Gastroesophageal sphincter (tissue), 4 donors: ENCODE measurements at regions not wholly inside any gene's neighbourhood (a gene's known extent, or its start where the extent isn't known, plus 50 kb on each side); places are given as distances from the start of the nearest gene placed in this dataset.

ENCODE experiments used
- ATAC-seq: fragments of 150-250 bp; one replicate; pipeline ENCODE4 v1.9.1; 2016; ENCODE audit warnings: mild to moderate bottlenecking, moderate library complexity
- H3K27ac ChIP-seq, 4 donors: fragments of 200-600 bp; sonication (generic) in 3 of 4; 1 replicate in 3 of 4; 2 replicates in 1 of 4; pipeline ENCODE4 v1.5.1; 2016 to 2019
- H3K27me3 ChIP-seq: fragments of 200-600 bp; sonication (generic); one replicate; pipeline ENCODE4 v1.5.1; 2019
- H3K36me3 ChIP-seq, 2 donors: fragments of 200-600 bp; sonication (generic); one replicate each; pipeline ENCODE4 v1.5.1; 2019; ENCODE audit warnings: control low read depth in 1 of 2
- H3K4me1 ChIP-seq, 3 donors: fragments of 200-600 bp; sonication (generic); 1 replicate in 2 of 3; 2 replicates in 1 of 3; pipeline ENCODE4 v1.5.1; 2016 to 2019; ENCODE audit warnings: control low read depth in 2 of 3
- H3K4me3 ChIP-seq, 2 donors: fragments of 200-600 bp; sonication (generic); one replicate each; pipeline ENCODE4 v1.5.1; 2019; ENCODE audit warnings: mild to moderate bottlenecking in 1 of 2, moderate library complexity in 1 of 2
- H3K9me3 ChIP-seq, 3 donors: fragments of 200-600 bp; sonication (generic); one replicate each; pipeline ENCODE4 v1.5.1; 2017 to 2019; ENCODE audit warnings: control low read depth in 2 of 3
- CTCF ChIP-seq, 4 experiments: fragments of 200-600 bp in 2 of 4; fragments of 450-650 bp in 2 of 4; sonication (generic) in 1 of 4; IDR thresholded peaks; one replicate each; pipeline ENCODE4 v1.5.1; 2017 to 2019; ENCODE audit warnings: antibody characterized with exemption in 4 of 4, mild to moderate bottlenecking in 2 of 4, moderate library complexity in 2 of 4
- EP300 ChIP-seq: sonication (generic); formaldehyde crosslinking; IDR thresholded peaks from one replicate; pipeline ENCODE4 v1.6.1; 2017; ENCODE audit warnings: antibody characterized with exemption, mild to moderate bottlenecking
- POLR2A ChIP-seq, 2 donors: fragments of 450-650 bp; IDR thresholded peaks; one replicate each; pipeline ENCODE4 v1.6.1; 2017; ENCODE audit warnings: antibody characterized with exemption in 2 of 2, mild to moderate bottlenecking in 2 of 2, moderate library complexity in 1 of 2
- POLR2AphosphoS5 ChIP-seq: sonication (generic); formaldehyde crosslinking; IDR thresholded peaks from one replicate; pipeline ENCODE4 v1.6.1; 2017; ENCODE audit warnings: antibody characterized with exemption
- WGBS, 2 donors: methylation state at CpG; one replicate each; pipeline ENCODE4 v1.1.5; 2018; ENCODE audit warnings: low coverage in 1 of 2; 5-methylcytosine and 5-hydroxymethylcytosine counted together

GRCh38 chr12:16949371-16949770 is 343.4 kb upstream of the LMO3 start:
- ATAC-seq = no peak
- Histone ChIP-seq H3K4me3 (no peak overlapping the region), H3K9me3 (no peaks in the 10 kb centered on the region), H3K27me3 (no peaks in the 10 kb centered on the region), H3K27ac (no peak overlapping the region), H3K36me3 (no peaks in the 10 kb centered on the region), H3K4me1 (no peaks in the 10 kb centered on the region)
- TF ChIP-seq CTCF (IDR thresholded peaks at IDR 0.05) (no peak), EP300 (no peak), POLR2AphosphoS5 (no peak), POLR2A (IDR thresholded peaks at IDR 0.05) (no peak)
- 65 to 70% methylated on average over 2 to 3 of the region's 3 CpGs for WGBS, 2 donors

GRCh38 chr12:16946704-16947103 is 340.7 kb upstream of the LMO3 start:
- Histone ChIP-seq H3K36me3 (no peaks in the 10 kb centered on the region), H3K4me3 (no peak overlapping the region), H3K27ac (no peak overlapping the region), H3K4me1 (no peaks in the 10 kb centered on the region), H3K27me3 (no peaks in the 10 kb centered on the region), H3K9me3 (no peaks in the 10 kb centered on the region)
- ATAC-seq = no peak
- TF ChIP-seq POLR2A (IDR thresholded peaks at IDR 0.05) (no peak), EP300 (no peak), CTCF (IDR thresholded peaks at IDR 0.05) (no peak), POLR2AphosphoS5 (no peak)

GRCh38 chr12:16939871-16940306 is 333.9 kb upstream of the LMO3 start:
- Histone ChIP-seq H3K27me3 (no peaks in the 10 kb centered on the region), H3K9me3 (peaks cover 0 to 29% (median 0%) of the 10 kb centered on the region in 3 donors), H3K4me1 (no peaks in the 10 kb centered on the region), H3K36me3 (no peaks in the 10 kb centered on the region), H3K4me3 (no peak overlapping the region), H3K27ac (no peak overlapping the region)
- WGBS, 2 donors = 15 to 31% methylated on average over 3 to 4 of the region's 6 CpGs
- TF ChIP-seq EP300 = no peak
- TF ChIP-seq POLR2AphosphoS5 = no peak
- no peak for TF ChIP-seq CTCF (IDR thresholded peaks at IDR 0.05)
- no peak for TF ChIP-seq POLR2A (IDR thresholded peaks at IDR 0.05)
- ATAC-seq = no peak

GRCh38 chr12:16927259-16927658 is 321.3 kb upstream of the LMO3 start:
- Histone ChIP-seq H3K27ac (no peak overlapping the region), H3K36me3 (no peaks in the 10 kb centered on the region), H3K27me3 (no peaks in the 10 kb centered on the region), H3K9me3 (peaks cover 0 to 12% (median 0%) of the 10 kb centered on the region in 3 donors), H3K4me1 (no peaks in the 10 kb centered on the region), H3K4me3 (no peak overlapping the region)
- WGBS, 2 donors = 49 to 73% methylated on average over 2 of the region's 2 CpGs
- ATAC-seq = no peak
- TF ChIP-seq POLR2A (IDR thresholded peaks at IDR 0.05) (no peak), CTCF (IDR thresholded peaks at IDR 0.05) (no peak), POLR2AphosphoS5 (no peak), EP300 (no peak)

GRCh38 chr12:16920451-16920850 is 314.5 kb upstream of the LMO3 start:
- 55 to 85% methylated on average over 1 of the region's 1 CpG for WGBS, 2 donors
- no peak overlapping the region for H3K4me3 ChIP-seq
- TF ChIP-seq EP300 (no peak), POLR2A (IDR thresholded peaks at IDR 0.05) (no peak), CTCF (IDR thresholded peaks at IDR 0.05) (no peak), POLR2AphosphoS5 (no peak)
- no peaks in the 10 kb centered on the region for H3K9me3 ChIP-seq
- H3K4me1 ChIP-seq = no peaks in the 10 kb centered on the region
- ATAC-seq = no peak
- H3K27ac ChIP-seq = no peak overlapping the region
- H3K36me3 ChIP-seq = no peaks in the 10 kb centered on the region
- no peaks in the 10 kb centered on the region for H3K27me3 ChIP-seq
